Panc1 (cell line): ENCODE measurements at regions not wholly inside any gene's neighbourhood (a gene's known extent, or its start where the extent isn't known, plus 50 kb on each side); places are given as distances from the start of the nearest gene placed in this dataset.

ENCODE experiments used
- ATAC-seq: fragments of 200-7000 bp; cut with Tn5 transposase; 2 replicates; pipeline ENCODE4 v1.9.1; 2020; ENCODE audit warnings: mild to moderate bottlenecking, moderate library complexity
- BruUV-seq: library from RNA; stranded (reverse); fragments of 400-500 nt; replicated peaks from 2 replicates; lab custom pipeline; 2021; lab: Mats Ljungman, UMichigan
- CTCF ChIA-PET: fragments of 300-600 bp; sonication (Branson Sonifier 250); formaldehyde crosslinking; loops from one replicate; lab custom pipeline; 2022; ENCODE audit warnings: antibody characterized with exemption; lab: Charles Lee
- POLR2A ChIA-PET: fragments of 300-600 bp; sonication (Branson Sonifier 250); formaldehyde crosslinking; loops from one replicate; lab custom pipeline; 2022; ENCODE audit warnings: antibody characterized with exemption; lab: Charles Lee
- DNase-seq: peaks from one replicate; pipeline ENCODE4 v3.0.0-alpha.2; 2010; ENCODE audit warnings: low read depth, low spot score
- H3K27ac ChIP-seq: 2 replicates; pipeline ENCODE4 v1.5.1; 2011; ENCODE audit warnings: mild to moderate bottlenecking, low read length, inconsistent platforms
- H3K27me3 ChIP-seq: fragments of 200-500 bp; sonication (Bioruptor generic); 2 replicates; pipeline ENCODE4 v1.6.0; 2014; ENCODE audit warnings: low read length, inconsistent platforms; ENCODE audit not compliant: control insufficient read depth, insufficient read depth
- H3K36me3 ChIP-seq: fragments of 200-500 bp; sonication (Bioruptor generic); 2 replicates; pipeline ENCODE4 v1.5.1; 2014; ENCODE audit warnings: inconsistent platforms, mild to moderate bottlenecking, low read length, moderate library complexity; ENCODE audit not compliant: control insufficient read depth, insufficient read depth
- H3K4me1 ChIP-seq: 2 replicates; pipeline ENCODE4 v1.5.1; 2011; ENCODE audit warnings: inconsistent platforms, mild to moderate bottlenecking, low read length, moderate library complexity; ENCODE audit not compliant: control insufficient read depth, insufficient read depth
- H3K4me3 ChIP-seq, 2 experiments: 2 replicates each; pipeline ENCODE4 v1.5.1; 2011 to 2012; ENCODE audit warnings: low read depth in 2 of 2, low read length in 2 of 2, mild to moderate bottlenecking in 2 of 2, inconsistent platforms in 1 of 2, moderate library complexity in 1 of 2
- H3K9me3 ChIP-seq: fragments of 200-500 bp; sonication (Bioruptor generic); 2 replicates; pipeline ENCODE4 v1.5.1; 2014; ENCODE audit warnings: low read depth, mild to moderate bottlenecking, inconsistent platforms, low read length, moderate library complexity; ENCODE audit not compliant: control insufficient read depth, insufficient read depth
- POLR2AphosphoS5 ChIP-seq: IDR thresholded peaks from 2 replicates; pipeline ENCODE4 v1.6.1; 2012; ENCODE audit warnings: mild to moderate bottlenecking, low read depth, low read length, moderate library complexity
- REST ChIP-seq, 2 experiments: IDR thresholded peaks; 2 replicates each; pipeline ENCODE4 v1.6.1; 2011 to 2012; ENCODE audit warnings: low read depth in 2 of 2, control low read depth in 1 of 2, low read length in 1 of 2, mild to moderate bottlenecking in 1 of 2, moderate library complexity in 1 of 2; ENCODE audit not compliant: insufficient read depth in 1 of 2
- SIN3A ChIP-seq: IDR thresholded peaks from 2 replicates; pipeline ENCODE4 v1.6.1; 2012; ENCODE audit warnings: low read depth, mild to moderate bottlenecking, low read length, moderate library complexity, borderline replicate concordance; ENCODE audit not compliant: insufficient read depth
- TCF7L2 ChIP-seq: IDR thresholded peaks from 2 replicates; pipeline ENCODE4 v1.6.1; 2011; ENCODE audit warnings: mild to moderate bottlenecking, low read depth, low read length, inconsistent platforms
- in situ Hi-C: cut with HindIII; loops from 2 replicates; pipeline ENCODE4 v1.10.0; 2016; ENCODE audit warnings: low sequenced_read_pairs, low pct_unique_long_range_greater_than_20kb
- intact Hi-C: fragments of 100-400 bp; cut with micrococcal nuclease; formaldehyde crosslinking; loops from one replicate; pipeline ENCODE4 v1.10.0; 2022; ENCODE audit not compliant: unreplicated experiment
- TF ChIP-seq, protein P1 (sequence below): fragments of 450-650 bp; IDR thresholded peaks from 2 replicates; pipeline ENCODE4 v1.5.1; 2017; ENCODE audit warnings: mild to moderate bottlenecking

GRCh38 chr6:76262240-76262639 is 189.8 kb upstream of the IMPG1 start:
- no peaks in the 10 kb centered on the region for H3K4me1 ChIP-seq
- TF ChIP-seq REST (IDR thresholded peaks at IDR 0.05; ENCODE audit: insufficient read depth in 1 of 2, low read depth in 2 of 2, low read length in 1 of 2): no peak
- no peak for TF ChIP-seq TCF7L2
- TF ChIP-seq POLR2AphosphoS5: no peak
- TF ChIP-seq, protein P1, sequence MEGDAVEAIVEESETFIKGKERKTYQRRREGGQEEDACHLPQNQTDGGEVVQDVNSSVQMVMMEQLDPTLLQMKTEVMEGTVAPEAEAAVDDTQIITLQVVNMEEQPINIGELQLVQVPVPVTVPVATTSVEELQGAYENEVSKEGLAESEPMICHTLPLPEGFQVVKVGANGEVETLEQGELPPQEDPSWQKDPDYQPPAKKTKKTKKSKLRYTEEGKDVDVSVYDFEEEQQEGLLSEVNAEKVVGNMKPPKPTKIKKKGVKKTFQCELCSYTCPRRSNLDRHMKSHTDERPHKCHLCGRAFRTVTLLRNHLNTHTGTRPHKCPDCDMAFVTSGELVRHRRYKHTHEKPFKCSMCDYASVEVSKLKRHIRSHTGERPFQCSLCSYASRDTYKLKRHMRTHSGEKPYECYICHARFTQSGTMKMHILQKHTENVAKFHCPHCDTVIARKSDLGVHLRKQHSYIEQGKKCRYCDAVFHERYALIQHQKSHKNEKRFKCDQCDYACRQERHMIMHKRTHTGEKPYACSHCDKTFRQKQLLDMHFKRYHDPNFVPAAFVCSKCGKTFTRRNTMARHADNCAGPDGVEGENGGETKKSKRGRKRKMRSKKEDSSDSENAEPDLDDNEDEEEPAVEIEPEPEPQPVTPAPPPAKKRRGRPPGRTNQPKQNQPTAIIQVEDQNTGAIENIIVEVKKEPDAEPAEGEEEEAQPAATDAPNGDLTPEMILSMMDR: no peak
- no peak for ATAC-seq
- no peaks in the 10 kb centered on the region for H3K27me3 ChIP-seq
- no peak overlapping the region for H3K4me3 ChIP-seq
- intact Hi-C loops (no loop called here), in situ Hi-C loops (no loop called here)
- no peaks in the 10 kb centered on the region for H3K36me3 ChIP-seq
- BruUV-seq: no TSS peak
- no peak for DNase-seq
- ChIA-PET POLR2A (no interaction called here), CTCF (no interaction called here)
- H3K27ac ChIP-seq: no peak overlapping the region
- 0 out of 2 replicates have a peak, but pooled peaks cover 2% of the 10 kb centered on the region for H3K9me3 ChIP-seq

DNA sequence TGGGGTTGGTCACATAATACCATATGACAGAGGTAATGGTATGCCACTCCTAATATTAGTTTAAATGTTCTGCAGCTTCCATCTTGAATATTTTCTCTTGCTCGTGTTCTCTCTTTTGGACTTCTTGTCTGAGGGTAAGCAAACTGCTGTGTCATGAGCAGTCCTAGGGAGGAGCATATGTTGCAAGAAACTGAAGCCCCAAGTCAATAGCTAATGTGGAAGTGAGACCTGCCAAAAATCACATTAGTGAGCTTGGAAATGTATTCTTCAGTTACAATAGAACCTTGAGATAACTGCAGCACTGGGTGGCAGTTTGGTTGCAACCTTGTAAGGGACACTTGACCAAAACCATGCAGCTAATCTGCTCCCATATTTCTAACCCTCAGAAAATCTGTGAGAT is 178.2 kb upstream of the IMPG1 start:
- ChIA-PET POLR2A (no interaction called here), CTCF (no interaction called here)
- DNase-seq (no peak), ATAC-seq (no peak)
- no peak overlapping the region for H3K27ac ChIP-seq
- H3K4me1 ChIP-seq: no peaks in the 10 kb centered on the region
- no TSS peak for BruUV-seq
- TF ChIP-seq SIN3A: no peak
- no peak for TF ChIP-seq POLR2AphosphoS5
- TF ChIP-seq, protein P1: no peak
- TF ChIP-seq REST (IDR thresholded peaks at IDR 0.05; ENCODE audit: insufficient read depth in 1 of 2, low read depth in 2 of 2, low read length in 1 of 2): no peak
- no peak for TF ChIP-seq TCF7L2
- intact Hi-C loops: no loop called here
- H3K4me3 ChIP-seq: no peak overlapping the region
- in situ Hi-C loops: no loop called here
- H3K36me3 ChIP-seq: no peaks in the 10 kb centered on the region
- no peaks in the 10 kb centered on the region for H3K27me3 ChIP-seq
- no peaks in the 10 kb centered on the region for H3K9me3 ChIP-seq
